GM12873 (cell line): ENCODE measurements at regions not wholly inside any gene's neighbourhood (a gene's known extent, or its start where the extent isn't known, plus 50 kb on each side); places are given as distances from the start of the nearest gene placed in this dataset.

Experiments
- TF ChIP-seq, protein P1 (sequence below): IDR thresholded peaks from 2 replicates; pipeline ENCODE4 v1.5.1; 2012; ENCODE audit warnings: low read depth, mild to moderate bottlenecking, moderate library complexity, low read length, control low read depth; ENCODE audit not compliant: insufficient read depth; ENCODE audit errors: missing control alignments

DNA sequence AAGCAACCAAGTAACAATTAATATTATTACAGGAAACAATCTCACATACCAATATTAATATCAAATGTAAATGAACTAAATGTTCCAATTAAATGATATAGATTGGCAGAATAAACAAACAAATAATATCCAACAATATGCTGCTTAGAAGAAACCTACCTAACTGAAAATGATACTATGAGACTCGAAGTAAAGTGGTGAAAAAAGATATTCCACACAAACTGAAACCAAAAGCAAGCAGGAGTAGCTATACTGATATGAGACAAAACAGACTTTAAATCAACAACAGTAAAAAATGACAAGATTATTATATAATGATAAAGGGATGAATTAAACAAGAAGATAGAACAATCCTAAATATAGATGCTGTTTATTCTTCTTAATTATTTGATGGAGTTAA is 140.1 kb downstream of the SPANXN4 start:
- TF ChIP-seq, protein P1, sequence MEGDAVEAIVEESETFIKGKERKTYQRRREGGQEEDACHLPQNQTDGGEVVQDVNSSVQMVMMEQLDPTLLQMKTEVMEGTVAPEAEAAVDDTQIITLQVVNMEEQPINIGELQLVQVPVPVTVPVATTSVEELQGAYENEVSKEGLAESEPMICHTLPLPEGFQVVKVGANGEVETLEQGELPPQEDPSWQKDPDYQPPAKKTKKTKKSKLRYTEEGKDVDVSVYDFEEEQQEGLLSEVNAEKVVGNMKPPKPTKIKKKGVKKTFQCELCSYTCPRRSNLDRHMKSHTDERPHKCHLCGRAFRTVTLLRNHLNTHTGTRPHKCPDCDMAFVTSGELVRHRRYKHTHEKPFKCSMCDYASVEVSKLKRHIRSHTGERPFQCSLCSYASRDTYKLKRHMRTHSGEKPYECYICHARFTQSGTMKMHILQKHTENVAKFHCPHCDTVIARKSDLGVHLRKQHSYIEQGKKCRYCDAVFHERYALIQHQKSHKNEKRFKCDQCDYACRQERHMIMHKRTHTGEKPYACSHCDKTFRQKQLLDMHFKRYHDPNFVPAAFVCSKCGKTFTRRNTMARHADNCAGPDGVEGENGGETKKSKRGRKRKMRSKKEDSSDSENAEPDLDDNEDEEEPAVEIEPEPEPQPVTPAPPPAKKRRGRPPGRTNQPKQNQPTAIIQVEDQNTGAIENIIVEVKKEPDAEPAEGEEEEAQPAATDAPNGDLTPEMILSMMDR, result no peak

DNA sequence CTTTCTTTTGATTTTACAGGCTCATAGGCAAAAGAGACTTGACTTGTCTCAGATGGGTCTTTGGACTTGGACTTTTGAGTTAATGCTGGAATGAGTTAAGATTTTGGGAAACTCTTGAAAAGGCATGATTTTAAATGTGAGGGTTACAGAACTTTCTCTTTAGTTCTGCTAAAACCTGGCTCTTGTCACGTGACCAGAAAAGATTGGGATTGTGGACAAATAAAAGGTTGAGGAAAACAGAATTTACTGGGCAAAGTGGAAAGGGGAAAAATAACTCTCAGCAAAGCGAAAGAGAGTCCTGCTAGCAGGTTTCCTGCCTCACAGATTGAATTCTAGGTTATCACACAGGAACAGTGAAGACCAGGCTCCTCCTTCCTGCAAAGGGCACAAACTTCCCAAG is 114.0 kb downstream of the SPANXN4 start:
- TF ChIP-seq, protein P1, result no peak

DNA sequence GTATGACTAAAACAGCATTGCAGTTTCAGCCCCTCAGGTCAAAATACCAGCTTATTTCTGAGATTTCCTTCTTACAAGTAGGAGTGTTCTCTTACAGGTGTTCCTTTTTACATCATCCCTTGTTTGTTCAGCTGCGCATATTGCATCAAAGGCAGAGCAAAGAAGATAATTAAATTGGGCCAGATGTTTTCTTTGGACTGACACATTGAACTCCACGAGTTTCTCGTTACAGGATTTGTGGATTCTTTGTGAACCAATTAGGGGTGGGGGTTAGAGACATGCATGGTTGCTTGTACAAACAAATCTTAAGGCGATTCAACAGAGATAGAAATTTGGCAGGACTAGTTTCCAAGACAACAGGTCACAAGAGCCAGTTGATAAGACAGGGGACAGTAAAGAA is 95.7 kb downstream of the SPANXN4 start:
- TF ChIP-seq, protein P1, result no peak

GRCh38 chrX:143115466-143115865 is 89.7 kb downstream of the SPANXN4 start:
- TF ChIP-seq, protein P1, result no peak

DNA sequence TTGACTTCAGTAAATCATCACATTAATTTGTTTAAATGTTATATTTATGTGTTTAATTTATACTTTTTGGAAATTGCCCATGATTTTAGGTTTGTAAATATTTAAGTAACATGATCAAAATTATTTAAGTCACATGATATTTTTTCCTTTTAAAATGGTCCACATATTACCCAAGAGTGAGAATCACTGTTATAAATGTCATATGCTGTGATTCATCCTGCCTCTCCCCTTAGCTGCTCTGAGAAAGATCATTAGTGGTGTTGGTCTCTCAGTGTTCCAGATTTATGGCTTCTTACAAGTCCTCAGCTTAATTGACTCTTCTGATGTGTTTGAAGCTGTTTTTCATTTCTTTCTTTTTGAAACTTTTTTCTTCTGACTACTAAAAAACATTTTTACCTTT is 70.1 kb downstream of the SPANXN4 start:
- TF ChIP-seq, protein P1, result no peak

DNA sequence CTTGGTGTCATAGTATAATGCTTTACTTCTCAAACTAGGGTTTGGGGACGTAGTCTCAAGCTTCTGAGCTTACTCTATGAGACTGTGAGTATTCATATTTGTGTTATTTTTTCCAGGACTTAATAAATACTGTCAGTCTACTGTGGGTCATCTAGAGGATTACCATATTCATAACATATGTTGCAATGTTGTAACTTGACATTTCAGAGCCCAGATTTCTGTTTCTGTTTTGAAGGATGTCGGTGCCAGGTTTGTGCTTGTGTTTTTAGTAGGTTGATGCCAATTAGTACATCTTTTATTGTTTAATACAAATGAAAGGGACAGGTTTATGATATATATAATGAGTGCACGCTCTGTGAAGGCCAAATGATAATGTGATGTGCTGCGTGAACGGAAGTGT is 69.6 kb downstream of the SPANXN4 start:
- TF ChIP-seq, protein P1, result no peak

GRCh38 chrX:143094417-143095023 is 68.8 kb downstream of the SPANXN4 start:
- TF ChIP-seq, protein P1, result no peak
